ENCODE measurements at regions not wholly inside any gene's neighbourhood (a gene's known extent, or its start where the extent isn't known, plus 50 kb on each side); places are given as distances from the start of the nearest gene placed in this dataset.

DNA sequence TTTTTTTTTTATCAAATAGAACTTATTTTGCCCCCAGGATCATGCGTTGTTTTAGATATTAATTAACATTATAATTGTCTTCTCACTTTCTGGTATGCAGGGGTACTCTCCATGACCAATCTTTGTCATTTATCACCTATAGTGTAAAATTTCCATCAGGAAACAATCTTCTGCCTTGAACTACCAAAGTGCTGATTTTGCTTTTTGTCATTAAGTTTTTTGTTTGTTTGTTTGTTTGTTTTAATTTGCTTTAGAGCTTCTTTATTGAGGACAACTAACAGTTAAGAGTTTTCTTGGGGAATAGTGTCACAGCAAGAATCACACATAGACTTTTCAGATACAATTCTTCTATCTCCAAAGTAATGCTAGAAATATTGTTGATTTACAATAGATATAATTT is 171.2 kb upstream of the PRPS1L1 start:
- DNase-seq (ENCODE audit: low spot score), result no peak
- no peak for ATAC-seq
- Mint-ChIP-seq H3K9me3 (no peaks in the 10 kb centered on the region), H3K4me3 (no peak overlapping the region), H3K27me3 (no peaks in the 10 kb centered on the region), H3K4me1 (ENCODE audit: low read depth in 2 of 2) (peaks cover 6 to 11% of the 10 kb centered on the region in 2 donors), H3K36me3 (no peaks in the 10 kb centered on the region), H3K27ac (no peak overlapping the region)

DNA sequence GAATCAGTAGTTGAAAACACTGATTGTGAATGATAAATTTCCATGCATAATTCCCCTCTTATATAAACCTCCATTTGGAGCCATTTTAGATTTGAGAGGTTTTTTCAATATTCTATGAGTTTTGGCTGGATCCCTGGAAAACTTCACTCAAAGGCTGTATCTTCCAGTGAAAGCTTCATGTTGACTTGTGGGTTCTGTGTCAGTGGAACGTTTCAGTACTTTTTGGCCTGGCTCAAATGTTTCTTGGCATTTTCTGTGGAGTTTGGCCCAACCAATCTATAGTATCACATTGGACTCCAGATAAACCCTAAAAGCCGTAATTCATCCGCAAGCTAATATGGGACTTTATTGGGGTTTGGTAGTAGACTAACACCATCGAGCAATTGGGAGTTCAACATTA is 172.6 kb upstream of the PRPS1L1 start:
- H3K27me3 Mint-ChIP-seq, result no peaks in the 10 kb centered on the region
- ATAC-seq (no peak), DNase-seq (ENCODE audit: low spot score) (no peak)
- H3K4me3 Mint-ChIP-seq, result no peak overlapping the region
- H3K9me3 Mint-ChIP-seq, result no peaks in the 10 kb centered on the region
- H3K36me3 Mint-ChIP-seq, result no peaks in the 10 kb centered on the region
- H3K27ac Mint-ChIP-seq, result no peak overlapping the region
- peaks cover 6 to 11% of the 10 kb centered on the region in 2 donors for H3K4me1 Mint-ChIP-seq (ENCODE audit: low read depth in 2 of 2)

GRCh38 chr7:18200855-18201254 is 173.2 kb upstream of the PRPS1L1 start:
- ATAC-seq (no peak), DNase-seq (ENCODE audit: low spot score) (no peak)
- peaks cover 6 to 11% of the 10 kb centered on the region in 2 donors for H3K4me1 Mint-ChIP-seq (ENCODE audit: low read depth in 2 of 2)
- no peaks in the 10 kb centered on the region for H3K36me3 Mint-ChIP-seq
- no peaks in the 10 kb centered on the region for H3K9me3 Mint-ChIP-seq
- no peak overlapping the region for H3K4me3 Mint-ChIP-seq
- no peak overlapping the region for H3K27ac Mint-ChIP-seq
- no peaks in the 10 kb centered on the region for H3K27me3 Mint-ChIP-seq

- no peak overlapping the region for H3K4me3 Mint-ChIP-seq
- H3K9me3 Mint-ChIP-seq, result no peaks in the 10 kb centered on the region
- H3K4me1 Mint-ChIP-seq (ENCODE audit: low read depth in 2 of 2), result peaks cover 6 to 11% of the 10 kb centered on the region in 2 donors
- no peak overlapping the region for H3K27ac Mint-ChIP-seq
- no peaks in the 10 kb centered on the region for H3K36me3 Mint-ChIP-seq
- ATAC-seq, result peak in 1 of 2 donors; percentile 60
- H3K27me3 Mint-ChIP-seq, result no peaks in the 10 kb centered on the region
- DNase-seq (ENCODE audit: low spot score), result no peak
These were observed 173.7 kb upstream of the PRPS1L1 start for GRCh38 chr7:18201350-18201749.

DNA sequence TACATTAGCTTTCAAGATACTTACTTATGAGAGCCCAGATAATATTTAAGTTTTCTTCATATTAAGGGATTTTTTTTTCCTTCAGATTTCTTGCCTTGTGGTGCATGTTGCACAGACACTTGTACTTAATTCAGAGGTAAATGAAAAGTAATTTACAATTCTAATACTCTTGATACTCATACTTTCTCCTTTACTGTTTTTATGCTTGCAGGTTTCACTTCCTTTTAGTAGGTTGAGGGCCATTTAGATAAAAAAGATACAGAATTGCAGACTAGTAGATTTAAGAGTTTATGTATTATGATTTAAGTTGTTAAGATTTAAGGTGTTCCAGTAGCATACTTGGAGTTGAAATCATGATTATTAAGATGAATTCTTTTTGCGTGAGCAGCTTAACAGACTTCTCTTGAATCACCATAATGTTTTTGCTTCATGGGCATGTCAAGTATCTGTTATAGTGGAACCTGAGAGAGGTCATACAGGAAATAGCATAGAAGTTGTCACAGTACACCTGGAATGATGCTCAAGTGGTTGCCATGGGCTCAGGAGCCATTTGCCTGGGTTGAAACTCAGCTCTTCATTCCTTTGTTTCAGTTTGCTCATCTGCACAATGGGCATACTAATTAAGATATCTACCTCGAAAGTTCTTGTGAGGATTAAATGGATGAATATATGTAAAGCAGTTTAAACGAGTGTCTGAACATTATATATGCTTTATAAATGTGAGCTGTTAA is 174.8 kb upstream of the PRPS1L1 start:
- Mint-ChIP-seq H3K9me3 (no peaks in the 10 kb centered on the region), H3K27me3 (no peaks in the 10 kb centered on the region), H3K27ac (no peak overlapping the region), H3K4me3 (no peak overlapping the region), H3K36me3 (no peaks in the 10 kb centered on the region), H3K4me1 (ENCODE audit: low read depth in 2 of 2) (peaks cover 6 to 11% of the 10 kb centered on the region in 2 donors)
- ATAC-seq (no peak), DNase-seq (ENCODE audit: low spot score) (no peak)

GRCh38 chr7:18206331-18206730 is 178.7 kb upstream of the PRPS1L1 start:
- peaks cover 6 to 11% of the 10 kb centered on the region in 2 donors for H3K4me1 Mint-ChIP-seq (ENCODE audit: low read depth in 2 of 2)
- no peak for ATAC-seq
- H3K36me3 Mint-ChIP-seq, result no peaks in the 10 kb centered on the region
- H3K4me3 Mint-ChIP-seq, result no peak overlapping the region
- DNase-seq (ENCODE audit: low spot score), result no peak
- H3K27me3 Mint-ChIP-seq, result no peaks in the 10 kb centered on the region
- H3K9me3 Mint-ChIP-seq, result no peaks in the 10 kb centered on the region
- H3K27ac Mint-ChIP-seq, result no peak overlapping the region

DNA sequence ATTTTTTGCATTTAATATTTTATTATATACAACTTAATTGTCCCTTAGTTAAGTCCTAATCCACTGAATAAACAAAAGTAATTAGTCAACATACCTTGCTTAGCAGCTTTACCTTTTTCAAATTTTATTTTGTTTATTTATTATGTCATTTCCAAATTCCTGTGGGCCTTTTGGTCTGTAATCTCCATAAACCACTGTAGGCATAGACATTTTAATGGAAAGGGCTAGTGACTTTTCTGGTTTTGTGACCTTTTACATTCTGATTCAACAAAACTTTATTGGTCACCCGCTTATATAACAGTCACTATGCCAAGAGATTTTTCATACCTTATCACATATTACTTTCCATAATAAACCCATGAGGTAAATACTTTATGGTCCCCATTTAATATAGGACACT is 181.3 kb upstream of the PRPS1L1 start:
- Mint-ChIP-seq H3K9me3 (no peaks in the 10 kb centered on the region), H3K4me1 (ENCODE audit: low read depth in 2 of 2) (no peaks in the 10 kb centered on the region), H3K27me3 (peaks cover 0 to 4% of the 10 kb centered on the region in 2 donors), H3K4me3 (no peak overlapping the region), H3K36me3 (no peaks in the 10 kb centered on the region), H3K27ac (no peak overlapping the region)
- DNase-seq (ENCODE audit: low spot score), result no peak
- no peak for ATAC-seq

GRCh38 chr7:18210377-18210776 is 182.7 kb upstream of the PRPS1L1 start:
- ATAC-seq, result no peak
- H3K36me3 Mint-ChIP-seq, result no peaks in the 10 kb centered on the region
- H3K27ac Mint-ChIP-seq, result no peak overlapping the region
- H3K9me3 Mint-ChIP-seq, result no peaks in the 10 kb centered on the region
- peaks cover 0 to 4% of the 10 kb centered on the region in 2 donors for H3K27me3 Mint-ChIP-seq
- peaks cover 0 to under 1% of the 10 kb centered on the region in 2 donors for H3K4me1 Mint-ChIP-seq (ENCODE audit: low read depth in 2 of 2)
- no peak for DNase-seq (ENCODE audit: low spot score)
- H3K4me3 Mint-ChIP-seq, result no peak overlapping the region

DNA sequence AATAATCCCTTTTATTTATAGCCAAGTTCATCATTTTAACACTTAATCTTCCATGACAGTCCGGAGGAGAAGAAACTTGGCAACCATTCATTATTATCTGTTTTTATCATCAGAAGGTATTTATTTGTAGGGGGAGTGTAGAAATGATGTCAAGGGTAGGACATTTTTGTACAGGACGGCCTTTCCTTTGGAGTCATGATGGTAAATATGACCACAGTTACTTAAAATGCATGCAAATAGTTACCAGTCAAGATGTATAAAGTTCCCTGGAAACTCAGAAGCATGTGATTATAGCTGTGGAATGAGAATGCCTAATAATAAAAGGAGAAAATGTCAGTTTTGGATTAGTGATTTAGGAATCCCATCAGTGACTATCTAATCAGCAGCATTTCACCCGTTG is 183.1 kb upstream of the PRPS1L1 start:
- H3K9me3 Mint-ChIP-seq, result no peaks in the 10 kb centered on the region
- H3K36me3 Mint-ChIP-seq, result no peaks in the 10 kb centered on the region
- DNase-seq (ENCODE audit: low spot score) (no peak), ATAC-seq (no peak)
- no peak overlapping the region for H3K27ac Mint-ChIP-seq
- no peak overlapping the region for H3K4me3 Mint-ChIP-seq
- H3K4me1 Mint-ChIP-seq (ENCODE audit: low read depth in 2 of 2), result peaks cover 0 to 4% of the 10 kb centered on the region in 2 donors
- H3K27me3 Mint-ChIP-seq, result peaks cover 0 to 4% of the 10 kb centered on the region in 2 donors

DNA sequence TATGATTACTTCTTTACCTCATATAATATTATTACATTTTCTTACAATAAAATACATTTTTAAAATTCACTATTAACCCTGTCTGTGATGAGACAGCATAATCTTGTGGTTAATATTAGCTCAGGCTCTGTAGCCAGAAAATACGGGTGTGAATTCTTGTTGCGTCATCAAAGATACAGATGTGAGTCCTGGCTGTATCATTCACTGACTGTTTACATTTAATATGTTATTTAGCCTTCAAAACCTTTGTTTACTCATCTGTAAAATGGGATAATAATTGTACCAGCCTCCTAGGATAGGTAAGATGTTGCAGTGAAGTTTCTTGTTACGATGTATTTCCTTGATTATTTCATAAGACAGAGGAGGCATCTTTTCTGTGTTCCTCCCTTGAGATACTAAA is 184.7 kb upstream of the PRPS1L1 start:
- no peaks in the 10 kb centered on the region for H3K9me3 Mint-ChIP-seq
- H3K27me3 Mint-ChIP-seq, result peaks cover 0 to 4% of the 10 kb centered on the region in 2 donors
- no peak for DNase-seq (ENCODE audit: low spot score)
- no peak overlapping the region for H3K27ac Mint-ChIP-seq
- H3K4me3 Mint-ChIP-seq, result no peak overlapping the region
- H3K4me1 Mint-ChIP-seq (ENCODE audit: low read depth in 2 of 2), result peaks cover 0 to 8% of the 10 kb centered on the region in 2 donors
- ATAC-seq, result no peak
- no peaks in the 10 kb centered on the region for H3K36me3 Mint-ChIP-seq

- H3K9me3 Mint-ChIP-seq, result no peaks in the 10 kb centered on the region
- H3K4me1 Mint-ChIP-seq (ENCODE audit: low read depth in 2 of 2), result peaks cover 0 to 8% of the 10 kb centered on the region in 2 donors
- no peaks in the 10 kb centered on the region for H3K36me3 Mint-ChIP-seq
- no peak for DNase-seq (ENCODE audit: low spot score)
- peaks cover 0 to 4% of the 10 kb centered on the region in 2 donors for H3K27me3 Mint-ChIP-seq
- H3K27ac Mint-ChIP-seq, result no peak overlapping the region
- H3K4me3 Mint-ChIP-seq, result no peak overlapping the region
- no peak for ATAC-seq
These were observed 185.1 kb upstream of the PRPS1L1 start for GRCh38 chr7:18212758-18213157.

DNA sequence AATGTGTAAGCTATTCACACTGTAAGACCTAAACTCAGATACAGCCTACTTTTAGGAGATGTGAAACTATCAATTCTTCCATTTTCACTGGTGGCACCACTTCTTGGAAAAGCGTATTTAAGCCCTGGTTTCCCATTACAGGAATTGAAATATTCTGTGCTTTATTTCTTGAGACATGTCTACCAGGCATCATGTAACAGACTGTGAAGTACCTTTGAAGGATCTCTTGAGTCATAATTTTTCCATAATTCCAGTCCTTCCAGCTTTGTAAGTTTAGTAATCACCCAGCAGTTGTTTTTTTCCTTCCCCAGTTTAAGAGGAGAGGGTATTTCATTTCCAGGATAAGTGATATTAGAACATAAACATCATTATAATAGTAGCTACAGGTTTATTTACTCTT is 186.0 kb upstream of the PRPS1L1 start:
- Mint-ChIP-seq H3K9me3 (no peaks in the 10 kb centered on the region), H3K4me3 (no peak overlapping the region), H3K36me3 (no peaks in the 10 kb centered on the region), H3K4me1 (ENCODE audit: low read depth in 2 of 2) (peaks cover 0 to 8% of the 10 kb centered on the region in 2 donors), H3K27ac (no peak overlapping the region), H3K27me3 (peaks cover 0 to 4% of the 10 kb centered on the region in 2 donors)
- DNase-seq (ENCODE audit: low spot score), result no peak
- no peak for ATAC-seq

DNA sequence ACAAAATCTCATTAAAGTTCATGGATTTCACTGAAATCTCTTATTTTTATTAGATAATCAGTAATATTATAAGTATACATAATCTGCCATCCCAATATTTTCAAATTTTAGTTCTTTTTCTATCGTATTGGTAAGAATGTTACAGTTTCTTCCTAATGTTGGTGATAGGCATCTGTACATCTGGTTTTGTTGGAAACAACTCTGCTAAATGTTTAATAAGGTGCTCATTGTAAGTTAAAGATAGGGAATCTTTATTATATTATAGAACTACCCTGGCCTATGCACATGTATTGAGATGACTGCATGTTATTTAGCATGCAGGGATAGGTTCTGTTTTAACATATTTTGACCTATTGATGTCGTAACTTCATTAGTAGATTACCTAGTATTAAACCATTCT is 188.6 kb upstream of the PRPS1L1 start:
- no peaks in the 10 kb centered on the region for H3K9me3 Mint-ChIP-seq
- H3K4me1 Mint-ChIP-seq (ENCODE audit: low read depth in 2 of 2), result peaks cover 0 to 8% of the 10 kb centered on the region in 2 donors
- no peak overlapping the region for H3K4me3 Mint-ChIP-seq
- H3K36me3 Mint-ChIP-seq, result no peaks in the 10 kb centered on the region
- H3K27ac Mint-ChIP-seq, result no peak overlapping the region
- H3K27me3 Mint-ChIP-seq, result peaks cover 0 to 4% of the 10 kb centered on the region in 2 donors
- DNase-seq (ENCODE audit: low spot score), result no peak
- no peak for ATAC-seq

- H3K36me3 Mint-ChIP-seq, result no peaks in the 10 kb centered on the region
- ATAC-seq (no peak), DNase-seq (ENCODE audit: low spot score) (no peak)
- H3K4me3 Mint-ChIP-seq, result no peak overlapping the region
- peaks cover 3 to 7% of the 10 kb centered on the region in 2 donors for H3K27me3 Mint-ChIP-seq
- no peaks in the 10 kb centered on the region for H3K9me3 Mint-ChIP-seq
- no peak overlapping the region for H3K27ac Mint-ChIP-seq
- no peaks in the 10 kb centered on the region for H3K4me1 Mint-ChIP-seq (ENCODE audit: low read depth in 2 of 2)
These were observed 194.0 kb upstream of the PRPS1L1 start for GRCh38 chr7:18221377-18222293.
